Endothelial cell of hepatic sinusoid (primary cell): ENCODE measurements at regions not wholly inside any gene's neighbourhood (a gene's known extent, or its start where the extent isn't known, plus 50 kb on each side); places are given as distances from the start of the nearest gene placed in this dataset.

ENCODE experiments used
- in situ Hi-C: cut with HindIII; loops from 2 replicates; pipeline ENCODE4 v1.10.0; 2017; ENCODE audit warnings: low sequenced_read_pairs

DNA sequence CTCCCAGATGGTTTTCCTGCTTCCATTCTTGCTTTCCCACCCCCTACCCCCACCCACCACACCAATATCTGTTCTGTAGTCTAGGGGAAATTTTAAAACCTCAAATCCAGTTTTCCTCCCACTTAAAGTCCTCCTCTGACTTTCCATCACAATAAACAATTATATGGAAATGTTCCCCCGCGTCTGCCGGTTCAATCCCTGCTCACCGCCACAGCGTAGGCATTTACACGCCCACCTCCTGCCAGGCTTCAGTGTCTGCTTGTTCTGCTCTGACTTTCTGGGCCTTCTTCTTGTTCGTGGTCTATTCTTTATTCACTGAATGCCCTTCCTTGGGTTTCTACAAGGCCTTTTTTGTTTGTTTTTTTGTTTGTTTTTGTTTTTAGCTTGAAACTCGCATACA lies 633.0 kb upstream of the MKI67 start:
- in situ Hi-C loops: loop anchor here (5.0 kb wide), 1 partner anchor 88 kb away; no protein-coding TSS in a partner anchor

DNA sequence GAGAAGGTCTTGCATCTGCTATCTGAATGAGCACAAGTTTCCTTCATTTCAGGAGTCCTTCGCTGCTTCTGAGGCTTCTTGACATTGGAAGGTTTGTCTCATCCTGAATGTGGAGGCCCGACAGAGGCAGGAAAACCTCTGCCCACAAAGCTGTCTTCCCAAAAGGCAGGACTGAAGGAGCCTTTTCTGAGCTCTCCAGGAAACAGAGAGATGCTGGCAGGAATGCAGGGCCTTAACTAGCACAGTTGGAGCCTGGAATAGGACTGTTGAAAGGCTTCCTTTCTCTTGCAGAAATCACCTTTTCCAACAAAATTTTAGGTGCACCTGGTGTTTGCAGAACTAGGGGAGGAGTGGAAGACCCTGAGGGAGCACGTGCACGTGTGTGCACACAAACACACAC lies 637.4 kb upstream of the MKI67 start:
- in situ Hi-C loops: no loop called here

DNA sequence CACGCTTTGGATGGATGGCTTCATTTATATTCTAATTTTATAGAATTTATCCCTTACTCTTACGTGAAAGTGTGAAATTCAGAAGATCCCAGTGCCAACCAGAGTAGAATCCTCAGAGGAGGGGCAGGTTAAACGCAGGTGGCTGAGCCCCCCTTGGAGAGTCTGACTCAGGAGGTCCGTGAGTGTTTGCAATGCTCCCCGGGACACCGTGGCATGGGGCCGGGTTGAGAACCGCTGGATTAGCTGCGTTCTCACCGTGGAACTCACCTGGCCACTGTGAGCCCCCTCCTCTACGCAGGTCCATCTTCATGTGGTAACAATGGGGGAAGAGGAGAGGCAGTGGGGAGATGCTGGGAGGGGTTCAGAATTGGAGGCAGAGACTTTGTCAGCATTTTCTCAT lies 638.0 kb upstream of the MKI67 start:
- in situ Hi-C loops: no loop called here

DNA sequence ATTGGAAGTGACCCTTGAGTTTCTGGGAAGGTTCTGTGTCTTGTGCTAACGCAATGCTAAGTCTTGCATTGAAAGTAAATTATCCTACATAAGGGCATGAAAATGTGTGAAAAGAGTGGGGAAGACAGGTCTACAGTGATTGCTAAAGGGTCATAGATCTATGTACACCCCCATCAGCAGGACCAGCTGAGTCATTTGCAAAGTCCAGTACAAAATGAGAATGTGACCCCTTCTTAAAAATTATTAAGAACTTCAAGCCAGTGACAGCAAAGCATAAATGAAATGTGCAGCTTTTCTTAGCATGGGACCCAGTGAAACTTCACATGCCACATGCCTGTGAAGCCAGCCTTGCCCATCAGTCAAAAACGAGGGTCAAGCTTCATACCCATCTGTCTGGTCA lies 640.7 kb upstream of the MKI67 start:
- in situ Hi-C loops: loop anchor here (5.0 kb wide), 1 partner anchor 85 kb away; no protein-coding TSS in a partner anchor

DNA sequence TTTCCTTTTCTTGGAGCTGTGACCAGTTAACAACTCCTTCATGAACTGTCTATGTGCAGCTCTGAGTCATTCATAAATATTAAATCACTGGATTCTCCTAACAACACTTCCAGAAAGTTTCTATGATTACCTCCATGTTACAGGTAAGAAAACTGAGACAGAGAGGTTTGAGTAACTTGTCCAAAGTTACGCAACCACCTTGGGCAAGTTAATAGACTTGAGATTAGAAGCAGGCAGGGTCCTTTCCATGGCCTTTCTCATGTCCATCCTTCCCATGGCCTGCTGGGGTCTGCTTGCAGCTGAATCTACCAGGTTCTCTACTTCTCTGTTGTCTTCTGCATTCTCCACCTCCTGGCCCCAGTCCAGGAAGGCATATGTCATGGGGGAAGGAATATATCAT lies 648.8 kb upstream of the MKI67 start:
- in situ Hi-C loops: no loop called here

DNA sequence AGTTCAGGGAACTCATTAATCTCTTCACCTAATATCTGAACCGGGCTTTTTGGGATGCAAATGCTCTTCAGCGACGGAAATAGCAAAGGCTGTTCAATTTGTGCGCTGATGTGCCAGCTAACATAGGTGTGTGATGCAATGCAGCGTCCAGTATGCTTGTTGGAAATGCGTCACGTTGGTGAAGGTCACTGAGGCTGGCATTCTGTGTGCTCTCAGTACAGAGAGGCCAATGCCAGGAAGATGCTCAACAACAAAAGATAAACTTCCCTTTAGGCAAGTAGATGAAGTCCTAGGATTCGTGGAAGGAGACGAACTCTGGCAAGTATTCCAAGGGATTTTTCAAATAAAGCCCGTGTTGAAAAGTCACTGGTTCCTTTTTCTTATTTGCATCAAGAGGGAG lies 649.5 kb upstream of the MKI67 start:
- in situ Hi-C loops: no loop called here

DNA sequence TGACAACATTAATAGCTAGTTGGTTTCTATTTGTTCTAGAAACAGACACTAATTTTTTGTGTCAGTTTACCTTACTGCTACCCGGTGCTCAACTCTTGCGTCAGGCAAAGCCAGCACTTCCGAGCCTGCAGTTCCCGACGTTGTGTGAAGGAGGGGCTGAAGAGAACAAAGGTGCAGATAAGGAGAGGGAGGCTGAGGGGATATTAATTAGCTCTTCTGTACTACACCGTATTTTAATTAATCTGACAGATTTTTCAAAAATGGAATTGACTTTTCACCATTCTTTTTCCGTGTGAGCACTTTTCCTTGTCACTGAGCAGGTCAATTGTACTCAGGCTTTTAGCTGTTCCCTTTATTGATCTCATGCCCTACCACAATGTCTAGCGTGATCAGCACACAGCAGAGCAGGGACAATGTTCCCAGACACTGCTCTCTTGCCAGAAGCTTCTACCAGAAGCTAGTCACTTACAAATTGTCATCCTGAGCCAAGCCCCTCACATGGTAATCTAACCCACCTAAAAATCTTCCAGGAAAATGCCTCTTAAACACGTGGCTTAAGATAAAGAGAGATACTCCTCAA lies 650.5 kb upstream of the MKI67 start:
- in situ Hi-C loops: no loop called here

DNA sequence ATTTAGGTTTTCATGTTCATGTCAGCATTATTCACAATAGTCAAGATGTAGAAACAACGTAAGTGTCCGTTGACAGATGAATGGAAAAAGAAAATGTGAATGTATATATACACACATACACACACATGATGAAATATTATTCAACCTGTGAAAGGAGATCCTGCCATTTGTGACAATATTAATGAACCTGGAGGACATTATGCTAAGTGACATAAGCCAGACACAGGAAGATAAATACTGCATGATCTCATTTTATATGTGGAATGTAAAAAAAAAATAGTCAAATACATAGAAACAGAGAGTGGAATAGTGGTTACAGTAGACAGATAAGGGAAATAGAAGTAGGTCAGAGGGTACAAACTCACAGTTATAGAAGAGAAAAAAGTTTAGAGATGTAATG lies 651.1 kb upstream of the MKI67 start:
- in situ Hi-C loops: no loop called here

DNA sequence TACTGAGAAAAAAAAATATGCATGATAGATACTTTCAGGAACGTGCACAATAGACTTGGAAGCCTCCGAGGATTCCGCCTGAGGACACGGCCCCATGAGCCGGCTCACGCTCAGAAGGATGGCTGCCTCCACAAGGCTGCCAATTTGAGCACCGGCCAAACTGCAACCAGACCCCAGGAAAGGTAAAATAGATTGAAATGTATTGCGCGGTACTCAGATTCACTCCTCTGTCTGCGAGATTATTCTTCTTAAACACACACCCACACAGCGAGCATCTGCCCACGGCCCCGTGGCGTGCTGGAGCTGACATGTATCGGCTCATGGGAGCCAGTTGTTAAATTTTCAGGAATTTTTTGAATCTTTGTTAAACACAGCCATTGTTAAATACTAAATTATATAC lies 653.2 kb upstream of the MKI67 start:
- in situ Hi-C loops: no loop called here

DNA sequence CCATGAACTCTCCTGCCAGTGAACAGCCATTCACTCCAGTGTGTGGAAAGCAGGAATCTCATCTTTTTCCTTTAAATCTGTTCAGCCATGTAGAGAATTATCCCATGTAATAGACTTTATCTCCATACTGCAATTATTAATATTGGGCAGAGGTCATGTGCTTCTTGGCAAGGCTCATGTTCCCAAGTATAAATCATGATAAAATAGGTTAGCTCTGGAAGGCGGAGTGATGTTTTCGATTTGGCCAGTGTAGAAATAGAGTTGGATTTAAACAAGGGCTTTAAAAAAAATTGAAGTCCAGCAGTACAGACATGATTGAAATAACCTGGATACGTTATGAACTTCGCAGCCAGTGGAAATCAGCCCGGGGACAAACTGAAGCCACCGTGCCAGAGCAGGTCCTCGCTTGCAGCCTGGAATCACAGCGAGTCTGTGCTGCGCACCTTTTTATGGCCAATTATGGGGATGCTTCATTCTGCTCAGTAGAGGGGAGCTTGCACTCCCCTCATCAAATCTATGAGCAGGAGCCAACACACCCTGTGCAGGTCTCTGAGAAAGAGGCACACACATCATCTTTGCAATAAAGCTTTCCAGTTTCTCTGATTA lies 654.0 kb upstream of the MKI67 start:
- in situ Hi-C loops: no loop called here

DNA sequence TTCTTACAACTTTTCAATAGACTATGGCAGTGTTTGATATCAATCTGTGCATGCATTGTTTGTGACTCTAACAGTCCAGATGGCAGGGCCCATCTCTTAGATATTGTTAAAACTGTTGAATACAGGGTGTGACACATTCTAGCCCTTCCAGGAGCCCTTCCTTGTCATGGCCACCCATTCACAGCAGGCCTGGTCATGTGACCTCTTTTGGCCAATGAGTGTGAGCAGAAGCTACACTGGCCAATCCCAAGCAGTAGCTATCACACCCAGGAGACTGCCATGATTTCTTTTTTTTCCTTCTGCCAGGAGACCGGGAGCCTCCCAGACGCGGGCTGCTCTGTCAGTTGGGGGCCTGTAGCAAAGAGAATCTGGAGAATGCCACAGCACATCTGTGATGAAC lies 655.4 kb upstream of the MKI67 start:
- in situ Hi-C loops: no loop called here

DNA sequence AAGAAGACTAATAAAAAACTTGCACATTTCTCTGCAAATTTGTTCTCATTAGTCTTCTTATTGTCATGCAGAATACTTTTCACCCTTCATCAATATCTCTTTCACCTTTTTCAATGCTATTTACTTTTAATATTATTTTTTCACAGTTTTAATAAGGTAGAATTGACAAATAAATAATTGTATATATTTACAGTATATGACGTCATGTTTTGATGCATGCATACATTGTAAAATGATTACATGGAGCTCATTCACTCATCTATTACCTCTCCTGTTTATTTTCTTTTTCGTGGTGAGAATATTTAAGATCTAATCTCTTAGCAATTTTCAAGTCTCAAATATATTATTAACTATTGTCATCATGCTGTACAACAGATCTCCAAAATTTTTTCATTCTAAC lies 658.2 kb upstream of the MKI67 start:
- in situ Hi-C loops: no loop called here

DNA sequence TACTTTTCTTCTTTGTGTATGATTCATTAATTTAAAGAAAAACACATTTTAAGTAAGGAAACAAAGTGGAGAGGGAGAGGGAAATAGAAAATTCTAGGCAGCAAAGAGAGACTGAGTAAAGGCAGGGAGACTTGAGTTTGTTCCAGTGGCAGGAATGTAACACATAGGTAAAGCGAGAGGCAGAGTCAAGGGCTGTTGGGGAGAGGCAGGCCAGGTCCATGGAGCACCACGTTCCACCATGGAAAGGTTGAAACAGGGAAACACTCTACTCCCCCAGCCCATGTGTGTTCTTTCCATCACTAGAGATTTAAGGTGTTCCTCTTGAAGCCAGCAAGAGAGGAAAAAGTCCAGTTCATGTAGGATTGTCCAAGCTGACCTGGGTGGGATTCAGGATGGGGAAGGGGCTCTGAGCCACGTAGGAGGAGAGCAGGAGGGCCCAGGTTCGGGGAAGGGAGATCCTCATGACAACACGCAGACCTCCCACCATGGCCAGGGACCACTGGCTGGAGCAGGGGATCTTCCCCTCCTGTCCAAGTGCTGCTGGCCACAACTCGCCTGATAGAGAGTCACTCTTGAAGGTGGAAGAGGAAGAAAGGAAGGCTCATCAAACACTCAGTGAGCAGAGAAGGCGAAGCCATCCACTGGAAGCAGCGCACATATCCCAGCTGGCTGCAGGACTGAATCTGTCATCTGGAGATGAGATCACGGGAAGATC lies 666.4 kb upstream of the MKI67 start:
- in situ Hi-C loops: no loop called here

DNA sequence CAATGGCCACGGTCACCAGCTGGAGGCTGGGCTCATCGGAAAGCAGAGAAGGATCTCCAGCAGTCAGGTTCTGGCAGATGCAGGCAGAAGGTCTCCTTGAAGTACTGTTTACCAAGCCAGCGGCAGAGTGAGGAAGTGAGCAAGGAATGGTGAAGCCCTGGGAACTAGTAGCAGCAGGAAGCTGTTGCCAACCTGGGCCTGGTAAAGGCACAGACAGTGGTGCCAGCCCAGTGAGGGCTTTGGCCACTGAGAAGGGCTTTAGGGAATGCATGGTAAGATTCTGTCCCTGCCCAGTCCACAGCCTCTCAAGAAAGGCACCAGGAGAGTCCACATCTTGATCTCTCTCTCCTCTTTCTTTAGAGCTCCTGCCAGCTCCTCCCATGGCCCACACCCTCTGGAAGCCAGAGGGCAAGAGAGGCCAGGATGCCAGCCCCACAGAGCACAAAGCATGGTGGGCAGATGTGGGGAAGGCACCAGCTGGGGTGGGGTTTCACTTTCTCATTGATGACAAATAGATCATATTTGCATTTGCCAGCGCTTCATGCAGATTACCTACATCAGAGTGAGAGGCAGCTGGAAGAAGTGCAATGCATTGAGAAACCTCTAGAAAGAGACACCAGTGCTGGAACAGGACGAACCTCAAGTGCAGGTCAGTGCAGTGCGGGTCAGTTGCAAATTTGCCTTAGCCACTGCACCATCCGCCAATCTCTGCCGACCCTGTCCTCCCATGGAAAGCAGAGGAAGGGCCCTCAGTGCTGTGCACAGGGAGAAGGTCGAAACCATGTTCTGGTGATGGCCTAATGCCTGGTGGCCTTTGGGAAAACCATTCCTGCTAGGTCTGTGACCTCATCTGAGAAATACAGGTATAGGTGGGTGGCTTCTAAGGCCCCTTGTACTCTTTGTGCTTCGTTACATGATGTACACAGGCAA lies 667.8 kb upstream of the MKI67 start:
- in situ Hi-C loops: no loop called here

DNA sequence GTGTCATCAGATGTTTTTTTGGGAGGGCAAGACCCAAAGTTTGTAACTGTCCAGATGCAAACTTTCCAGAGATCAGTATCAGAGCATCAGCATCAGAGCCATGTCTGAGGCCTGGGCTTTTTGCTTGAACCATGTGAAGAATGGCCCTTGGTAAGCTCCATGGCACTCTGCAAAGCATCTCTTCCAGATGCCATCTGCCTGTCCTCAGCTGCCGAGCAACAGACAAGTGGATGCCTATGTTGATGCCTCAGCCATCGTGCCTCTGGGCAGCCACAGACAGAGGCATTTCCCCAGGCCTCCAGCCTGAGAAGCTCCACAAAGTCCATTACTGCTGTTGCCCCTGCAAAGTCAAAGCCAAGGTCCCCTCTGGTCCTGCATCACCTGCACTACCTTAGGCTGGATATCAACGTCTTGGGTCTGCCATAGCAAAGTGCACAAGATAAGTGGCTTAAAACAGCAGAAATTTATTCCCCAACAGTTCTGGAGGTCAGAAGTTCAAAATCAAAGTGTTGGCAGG lies 670.2 kb upstream of the MKI67 start:
- in situ Hi-C loops: no loop called here

DNA sequence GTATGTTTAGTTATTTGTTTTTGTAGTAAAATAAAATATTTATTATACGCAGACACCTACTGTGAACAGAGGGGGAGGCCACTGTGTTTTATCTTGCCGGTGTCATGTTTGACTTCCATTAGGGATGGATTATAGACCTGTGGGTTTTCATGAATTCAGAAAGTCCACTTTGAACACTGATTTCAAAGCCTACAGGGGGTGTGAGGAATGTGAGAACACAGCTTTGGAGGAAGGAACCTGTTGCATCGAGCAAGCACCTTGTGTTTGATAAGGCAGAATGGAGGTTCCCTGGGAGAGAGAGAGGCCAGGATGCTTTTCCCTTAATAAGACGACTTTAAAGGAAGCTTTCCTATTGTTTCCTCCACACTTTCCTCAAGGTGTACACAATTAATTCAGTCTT lies 665.0 kb upstream of the MGMT start:
- in situ Hi-C loops: no loop called here

DNA sequence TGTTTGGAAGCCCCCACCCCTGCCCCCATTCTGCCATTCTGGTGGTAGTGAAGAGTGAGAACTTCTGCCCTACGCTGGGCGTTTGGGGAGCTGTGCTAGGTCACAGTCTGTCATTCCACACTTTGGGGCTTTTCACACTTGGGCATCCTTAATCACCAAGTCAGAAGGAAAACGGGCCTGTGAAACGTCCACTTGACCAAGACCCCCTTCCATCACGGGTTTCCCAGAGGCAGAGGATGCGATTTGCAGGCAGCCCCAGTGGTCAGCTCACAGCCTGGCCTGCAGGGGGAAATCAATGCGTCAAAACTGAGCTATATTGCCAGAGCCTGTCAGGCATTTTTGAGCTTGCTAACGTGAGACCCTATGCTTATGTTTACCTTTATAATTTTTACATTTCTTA lies 663.3 kb upstream of the MGMT start:
- in situ Hi-C loops: no loop called here

DNA sequence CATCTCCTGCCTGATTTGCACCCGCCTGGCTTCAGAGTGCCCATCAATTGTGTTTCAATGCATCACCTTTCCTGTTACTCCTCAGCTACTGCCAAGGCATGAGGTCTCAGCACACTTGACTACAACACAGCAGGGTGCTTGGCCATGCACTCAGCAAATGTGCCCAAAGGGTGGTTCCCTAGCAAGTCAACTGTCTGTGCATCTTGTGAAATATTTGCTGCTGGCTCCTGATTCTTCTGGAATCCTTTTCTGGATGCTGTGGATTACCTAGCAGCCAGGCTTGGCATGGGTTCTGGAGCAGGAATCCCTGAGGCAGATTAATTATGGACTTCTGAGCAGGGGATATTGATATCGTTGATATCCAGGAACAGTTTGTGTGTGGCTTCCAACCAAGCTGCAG lies 662.6 kb upstream of the MGMT start:
- in situ Hi-C loops: no loop called here

DNA sequence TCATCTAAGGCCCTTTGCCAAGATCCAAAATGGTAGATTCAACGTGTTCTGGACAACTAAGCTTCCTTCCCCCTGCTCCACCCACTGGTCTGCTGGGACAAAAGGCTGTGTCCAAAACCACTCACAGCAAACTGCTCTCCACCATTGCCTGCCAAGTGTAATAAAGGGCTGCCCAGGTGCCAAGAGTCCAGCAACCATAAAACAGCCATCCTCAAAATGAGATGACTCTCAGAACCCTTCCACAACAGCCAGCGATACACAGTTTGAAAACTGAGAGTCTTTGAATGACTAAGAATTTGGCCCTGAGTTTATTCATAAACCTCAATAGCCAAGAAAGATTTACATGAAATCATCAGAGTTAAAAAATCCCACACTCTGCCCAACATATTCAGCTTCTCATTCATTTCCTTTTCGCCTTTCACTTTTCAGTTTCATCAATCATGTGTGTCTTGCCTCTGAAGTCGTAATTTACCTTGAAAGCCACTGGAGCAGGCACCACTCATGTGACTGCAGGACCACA lies 658.1 kb upstream of the MGMT start:
- in situ Hi-C loops: no loop called here

DNA sequence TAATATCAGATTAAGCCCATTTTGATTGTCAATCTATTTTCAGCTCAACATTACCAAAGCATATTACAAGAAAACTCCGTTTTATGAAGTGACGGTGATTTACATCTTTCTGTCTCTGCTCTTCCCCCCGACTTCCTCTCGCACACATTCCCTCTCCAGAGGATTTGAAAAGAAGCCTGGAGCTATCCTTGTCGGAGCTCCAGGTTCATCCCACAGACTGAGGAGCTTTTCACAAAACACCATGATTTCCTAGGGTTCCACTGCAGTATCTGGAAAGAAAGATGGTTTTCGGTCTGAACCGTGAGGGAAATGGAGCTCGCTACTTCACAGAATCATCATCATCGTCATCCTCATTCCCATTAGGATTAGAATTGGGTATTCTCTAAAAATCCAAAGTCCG lies 655.5 kb upstream of the MGMT start:
- in situ Hi-C loops: no loop called here

DNA sequence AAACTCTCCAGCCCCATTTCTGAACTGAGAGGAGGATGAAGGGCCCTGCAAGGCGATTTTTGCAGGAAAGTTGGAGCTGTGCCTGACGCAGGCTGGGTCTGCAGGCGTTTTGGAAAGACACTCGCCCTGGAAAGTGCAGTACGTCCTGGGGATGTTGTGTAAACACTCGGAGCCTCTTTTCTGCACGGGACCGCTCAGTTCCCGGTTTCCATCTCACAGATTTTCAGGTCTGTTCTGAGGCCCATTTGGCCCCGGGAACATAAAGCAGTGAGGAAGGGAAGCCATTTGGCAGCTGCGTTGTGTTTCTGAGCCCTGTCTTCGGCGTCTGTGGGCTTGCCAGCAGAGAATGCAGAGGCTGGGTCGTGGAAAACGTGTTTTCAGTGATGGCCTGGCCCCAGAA lies 655.0 kb upstream of the MGMT start:
- in situ Hi-C loops: no loop called here
